Duodenal mucosa (tissue), 2 donors: ENCODE measurements at regions not wholly inside any gene's neighbourhood (a gene's known extent, or its start where the extent isn't known, plus 50 kb on each side); places are given as distances from the start of the nearest gene placed in this dataset.

Source experiments
- H3K27ac ChIP-seq: one replicate; pipeline ENCODE4 v1.7.0; 2013; ENCODE audit warnings: low read depth, low read length
- H3K27me3 ChIP-seq, 2 donors: one replicate each; pipeline ENCODE4 v1.7.0; 2013; ENCODE audit warnings: low read length in 2 of 2, control low read depth in 1 of 2; ENCODE audit not compliant: insufficient read depth in 2 of 2, control insufficient read depth in 1 of 2
- H3K36me3 ChIP-seq, 2 donors: one replicate each; pipeline ENCODE4 v1.7.0; 2013; ENCODE audit warnings: low read length in 2 of 2, control low read depth in 1 of 2; ENCODE audit not compliant: insufficient read depth in 2 of 2, control insufficient read depth in 1 of 2
- H3K4me1 ChIP-seq, 2 donors: one replicate each; pipeline ENCODE4 v1.7.0; 2013; ENCODE audit warnings: low read length in 2 of 2, control low read depth in 1 of 2; ENCODE audit not compliant: insufficient read depth in 2 of 2, control insufficient read depth in 1 of 2
- H3K4me3 ChIP-seq, 2 donors: one replicate each; pipeline ENCODE4 v1.7.0; 2013; ENCODE audit warnings: low read length in 2 of 2, low read depth in 1 of 2
- H3K9ac ChIP-seq, 2 donors: one replicate each; pipeline ENCODE4 v1.7.0; 2013; ENCODE audit warnings: low read length in 2 of 2, low read depth in 1 of 2
- H3K9me3 ChIP-seq, 2 donors: one replicate each; pipeline ENCODE4 v1.7.0; 2013; ENCODE audit warnings: low read length in 2 of 2, control low read depth in 1 of 2; ENCODE audit not compliant: control insufficient read depth in 1 of 2

DNA sequence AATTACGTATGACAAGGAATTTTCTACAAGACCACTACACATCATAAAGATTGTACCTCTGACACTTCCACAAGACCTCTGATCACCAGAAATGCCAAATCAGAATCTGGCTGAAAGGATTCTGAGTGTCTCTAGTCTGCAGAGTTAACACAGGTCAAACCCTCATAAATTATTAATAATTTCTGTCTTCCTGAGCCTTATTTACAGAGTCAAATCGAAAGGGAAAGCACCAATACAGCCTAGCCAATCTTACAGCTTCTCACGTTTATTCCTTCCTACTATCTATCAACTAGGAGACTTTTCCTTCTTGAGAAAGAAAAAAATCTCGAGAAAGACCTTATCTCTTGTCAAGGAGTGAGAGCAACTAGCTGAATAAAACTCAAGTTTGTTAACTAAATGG lies 2151.6 kb downstream of the MRPL39 start:
- no peaks in the 10 kb centered on the region for H3K4me1 ChIP-seq
- H3K27ac ChIP-seq, result no peak overlapping the region
- no peak overlapping the region for H3K4me3 ChIP-seq
- H3K9me3 ChIP-seq, result peaks cover 4 to 14% of the 10 kb centered on the region in 2 donors
- H3K27me3 ChIP-seq, result no peaks in the 10 kb centered on the region
- H3K36me3 ChIP-seq, result no peaks in the 10 kb centered on the region
- H3K9ac ChIP-seq, result no peak overlapping the region

- H3K4me1 ChIP-seq, result no peaks in the 10 kb centered on the region
- H3K27me3 ChIP-seq, result no peaks in the 10 kb centered on the region
- no peak overlapping the region for H3K4me3 ChIP-seq
- no peak overlapping the region for H3K9ac ChIP-seq
- peaks cover 7 to 18% of the 10 kb centered on the region in 2 donors for H3K9me3 ChIP-seq
- H3K27ac ChIP-seq, result no peak overlapping the region
- no peaks in the 10 kb centered on the region for H3K36me3 ChIP-seq
Measured at GRCh38 chr21:23452384-23453083, 2154.7 kb downstream of the MRPL39 start.

- Histone ChIP-seq H3K4me1 (no peaks in the 10 kb centered on the region), H3K9me3 (peaks cover 4 to 11% of the 10 kb centered on the region in 2 donors), H3K27ac (no peak overlapping the region), H3K9ac (no peak overlapping the region), H3K36me3 (no peaks in the 10 kb centered on the region), H3K27me3 (no peaks in the 10 kb centered on the region), H3K4me3 (no peak overlapping the region)
Measured at GRCh38 chr21:23445307-23445706, 2162.0 kb downstream of the MRPL39 start.

DNA sequence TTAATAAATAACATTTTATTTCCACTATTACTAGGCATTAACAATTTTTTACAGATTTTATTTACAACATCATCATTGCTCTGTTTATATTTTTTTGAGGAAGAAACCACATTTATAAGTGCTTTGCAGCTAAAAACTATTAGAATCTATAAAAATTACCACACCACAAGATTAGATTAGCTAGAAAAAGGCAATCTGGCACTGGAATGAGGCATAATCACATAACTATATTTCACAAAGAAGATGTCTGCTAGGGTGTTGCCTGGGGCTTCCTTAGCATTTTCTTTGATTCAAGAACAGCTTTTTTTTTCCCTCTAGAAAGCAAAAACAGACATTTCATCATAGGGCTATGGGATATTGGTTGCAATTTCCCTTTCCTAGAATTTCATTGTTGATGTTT lies 2169.2 kb downstream of the MRPL39 start:
- no peaks in the 10 kb centered on the region for H3K4me1 ChIP-seq
- no peaks in the 10 kb centered on the region for H3K36me3 ChIP-seq
- H3K4me3 ChIP-seq, result no peak overlapping the region
- no peak overlapping the region for H3K27ac ChIP-seq
- H3K9me3 ChIP-seq, result peaks cover 0 to 4% of the 10 kb centered on the region in 2 donors
- no peak overlapping the region for H3K9ac ChIP-seq
- no peaks in the 10 kb centered on the region for H3K27me3 ChIP-seq

DNA sequence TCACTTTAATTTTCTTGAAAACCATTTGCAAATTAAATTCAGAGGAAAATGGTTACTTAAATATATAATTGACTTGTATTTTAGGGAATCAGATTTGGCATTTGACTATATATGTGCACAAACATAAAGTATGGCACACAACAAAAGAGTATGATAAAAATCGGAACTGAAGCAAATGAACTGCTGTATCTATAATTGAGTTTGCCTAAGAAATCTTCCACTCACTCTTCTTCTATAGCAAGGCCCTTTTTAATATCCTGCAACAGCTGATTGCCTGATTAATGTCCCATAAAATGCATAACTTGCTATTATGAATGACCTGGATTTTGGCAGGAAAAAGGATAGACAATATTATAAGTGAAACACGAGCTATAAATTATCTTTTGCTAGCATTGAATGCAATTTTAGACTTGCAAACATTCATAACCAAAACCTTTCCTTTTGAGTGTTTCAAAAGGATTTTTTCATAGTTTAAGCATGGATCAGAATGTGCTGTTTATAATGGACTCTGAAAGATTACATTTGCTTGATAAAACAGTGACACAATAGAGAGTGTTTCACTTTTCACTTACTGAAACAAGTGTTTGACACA lies 2204.3 kb downstream of the MRPL39 start:
- Histone ChIP-seq H3K27me3 (no peaks in the 10 kb centered on the region), H3K36me3 (no peaks in the 10 kb centered on the region), H3K4me1 (no peaks in the 10 kb centered on the region), H3K4me3 (no peak overlapping the region), H3K9ac (no peak overlapping the region), H3K9me3 (peaks cover 7 to 14% of the 10 kb centered on the region in 2 donors), H3K27ac (no peak overlapping the region)

DNA sequence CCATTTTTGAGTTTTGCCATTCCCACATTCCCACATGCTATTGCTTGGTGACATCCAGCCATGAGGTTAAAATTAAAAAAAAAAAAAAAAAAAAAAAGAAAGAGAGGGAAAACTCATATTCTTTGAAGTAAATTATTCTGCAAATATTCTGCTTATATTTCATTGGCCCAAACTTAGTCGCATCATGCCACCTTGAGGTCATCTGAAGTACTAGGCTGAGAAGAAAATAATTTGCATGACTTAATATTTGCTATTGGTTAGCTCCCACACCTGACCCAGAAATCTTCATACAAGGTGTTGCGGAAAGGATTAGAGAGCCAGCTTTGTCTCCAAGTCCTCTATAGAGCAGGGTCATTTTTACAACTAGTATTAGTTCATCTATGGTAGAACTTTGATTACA lies 2206.0 kb downstream of the MRPL39 start:
- H3K9me3 ChIP-seq, result peaks cover 0 to 6% of the 10 kb centered on the region in 2 donors
- H3K9ac ChIP-seq, result no peak overlapping the region
- H3K4me3 ChIP-seq, result no peak overlapping the region
- no peaks in the 10 kb centered on the region for H3K36me3 ChIP-seq
- no peaks in the 10 kb centered on the region for H3K27me3 ChIP-seq
- H3K4me1 ChIP-seq, result no peaks in the 10 kb centered on the region
- no peak overlapping the region for H3K27ac ChIP-seq

GRCh38 chr21:23398726-23399125 lies 2208.6 kb downstream of the MRPL39 start:
- Histone ChIP-seq H3K36me3 (no peaks in the 10 kb centered on the region), H3K9ac (no peak overlapping the region), H3K4me1 (no peaks in the 10 kb centered on the region)

DNA sequence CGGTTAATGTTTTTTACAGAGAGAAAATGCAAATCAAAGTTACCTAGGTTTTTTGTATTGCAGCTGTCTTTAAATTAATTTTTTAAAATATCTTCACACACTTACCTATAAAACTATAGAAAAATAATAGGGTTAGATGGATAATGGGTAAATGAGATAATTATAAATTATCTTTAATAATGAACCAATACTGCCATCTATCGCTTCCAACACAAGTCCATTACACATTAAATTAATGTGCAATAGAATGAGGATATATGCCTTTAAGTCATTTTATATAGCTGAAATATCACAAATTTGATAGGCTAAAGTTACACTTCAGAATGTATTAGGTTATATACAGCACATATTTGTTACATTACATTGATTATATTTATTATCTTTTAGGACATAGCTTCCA lies 2212.8 kb downstream of the MRPL39 start:
- Histone ChIP-seq H3K27me3 (no peaks in the 10 kb centered on the region), H3K9ac (no peak overlapping the region), H3K4me1 (no peaks in the 10 kb centered on the region), H3K9me3 (peaks cover 4 to 5% of the 10 kb centered on the region in 2 donors), H3K36me3 (no peaks in the 10 kb centered on the region), H3K27ac (no peak overlapping the region), H3K4me3 (no peak overlapping the region)

More at GRCh38 chr21:23398726-23399125, 2208.6 kb downstream of the MRPL39 start:
- no peaks in the 10 kb centered on the region for H3K27me3 ChIP-seq
- H3K9me3 ChIP-seq, result peaks cover 0 to 2% of the 10 kb centered on the region in 2 donors
- H3K27ac ChIP-seq, result no peak overlapping the region
- no peak overlapping the region for H3K4me3 ChIP-seq

DNA sequence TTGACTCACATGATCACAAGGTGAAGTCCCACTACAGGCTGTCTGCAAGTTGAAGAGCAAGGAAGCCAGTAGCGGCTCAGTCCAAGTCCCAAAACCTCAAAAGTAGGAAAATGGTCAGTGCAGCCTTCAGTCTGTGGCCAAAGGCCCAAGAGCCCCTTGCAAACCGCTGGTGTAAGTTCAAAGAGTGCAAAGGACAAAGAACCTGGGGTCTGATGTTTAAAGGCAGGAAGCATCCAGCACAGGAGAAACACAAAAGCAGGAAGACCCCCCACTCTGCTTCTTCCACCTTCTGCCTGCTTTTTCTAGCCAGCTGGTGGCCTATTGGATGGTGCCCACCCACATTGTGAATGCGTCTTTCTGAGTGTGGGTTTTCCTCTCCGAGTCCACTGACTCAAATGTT lies 2222.6 kb downstream of the MRPL39 start:
- Histone ChIP-seq H3K27ac (no peak overlapping the region), H3K4me1 (no peaks in the 10 kb centered on the region)

GRCh38 chr21:23374155-23374554 lies 2233.1 kb downstream of the MRPL39 start:
- H3K27me3 ChIP-seq, result no peaks in the 10 kb centered on the region
- no peak overlapping the region for H3K4me3 ChIP-seq
- H3K9ac ChIP-seq, result no peak overlapping the region
- H3K27ac ChIP-seq, result no peak overlapping the region
- H3K36me3 ChIP-seq, result no peaks in the 10 kb centered on the region
- no peaks in the 10 kb centered on the region for H3K4me1 ChIP-seq
- peaks cover 5 to 7% of the 10 kb centered on the region in 2 donors for H3K9me3 ChIP-seq

More for the DNA sequence above, 2222.6 kb downstream of the MRPL39 start:
- Histone ChIP-seq H3K9ac (no peak overlapping the region), H3K9me3 (peaks cover 3 to 13% of the 10 kb centered on the region in 2 donors), H3K36me3 (no peaks in the 10 kb centered on the region), H3K27me3 (no peaks in the 10 kb centered on the region), H3K4me3 (no peak overlapping the region)
